H9 (cell line): ENCODE measurements at regions not wholly inside any gene's neighbourhood (a gene's known extent, or its start where the extent isn't known, plus 50 kb on each side); places are given as distances from the start of the nearest gene placed in this dataset.

ENCODE experiments used
- DNase-seq: peaks from one replicate; pipeline ENCODE4 v3.0.0-alpha.2; 2017
- H2AFZ ChIP-seq: one replicate; pipeline ENCODE4 v1.6.1; 2013; ENCODE audit warnings: mild to moderate bottlenecking, low read length, control low read depth, moderate library complexity
- H2AK5ac ChIP-seq: 2 replicates; pipeline ENCODE4 v1.6.1; 2013; ENCODE audit warnings: low read length, control low read depth, mixed read lengths; ENCODE audit not compliant: insufficient read length
- H2BK120ac ChIP-seq: one replicate; pipeline ENCODE4 v1.6.1; 2013; ENCODE audit warnings: low read depth, mild to moderate bottlenecking, low read length, control low read depth, inconsistent platforms; ENCODE audit not compliant: poor library complexity, severe bottlenecking
- H2BK12ac ChIP-seq: 2 replicates; pipeline ENCODE4 v1.6.1; 2013; ENCODE audit warnings: low read length, control low read depth, mixed read lengths, low read depth; ENCODE audit not compliant: insufficient read length
- H2BK15ac ChIP-seq: 2 replicates; pipeline ENCODE4 v1.6.1; 2013; ENCODE audit warnings: low read depth, low read length, control low read depth
- H2BK20ac ChIP-seq: one replicate; pipeline ENCODE4 v1.6.1; 2013; ENCODE audit warnings: low read depth, mild to moderate bottlenecking, low read length, control low read depth, inconsistent platforms; ENCODE audit not compliant: poor library complexity, severe bottlenecking
- H2BK5ac ChIP-seq: 2 replicates; pipeline ENCODE4 v1.6.1; 2013; ENCODE audit warnings: low read length, control low read depth, mixed read lengths; ENCODE audit not compliant: insufficient read length
- H3K14ac ChIP-seq: 2 replicates; pipeline ENCODE4 v1.6.1; 2013; ENCODE audit warnings: low read length, control low read depth; ENCODE audit not compliant: insufficient read depth
- H3K18ac ChIP-seq: 2 replicates; pipeline ENCODE4 v1.6.1; 2013; ENCODE audit warnings: low read depth, mild to moderate bottlenecking, mixed read lengths, low read length, control low read depth; ENCODE audit not compliant: insufficient read length
- H3K23ac ChIP-seq: 2 replicates; pipeline ENCODE4 v1.6.1; 2013; ENCODE audit warnings: low read length, control low read depth, mixed read lengths, low read depth; ENCODE audit not compliant: insufficient read length
- H3K23me2 ChIP-seq: 2 replicates; pipeline ENCODE4 v1.6.1; 2013; ENCODE audit warnings: low read depth, mild to moderate bottlenecking, mixed read lengths, low read length, control low read depth; ENCODE audit not compliant: insufficient read length, poor library complexity, severe bottlenecking
- H3K27ac ChIP-seq: 2 replicates; pipeline ENCODE4 v1.5.1; 2013; ENCODE audit warnings: low read length, control low read depth, mixed read lengths, low read depth; ENCODE audit not compliant: insufficient read length
- H3K27me3 ChIP-seq: 2 replicates; pipeline ENCODE4 v1.6.1; 2013; ENCODE audit warnings: low read length, control low read depth, inconsistent platforms; ENCODE audit not compliant: insufficient read depth
- H3K4ac ChIP-seq: 2 replicates; pipeline ENCODE4 v1.6.1; 2013; ENCODE audit warnings: low read depth, mild to moderate bottlenecking, control low read depth, inconsistent platforms, low read length, moderate library complexity
- H3K4me1 ChIP-seq: 2 replicates; pipeline ENCODE4 v1.6.1; 2013; ENCODE audit warnings: low read length, control low read depth, inconsistent platforms; ENCODE audit not compliant: insufficient read depth
- H3K4me2 ChIP-seq: 2 replicates; pipeline ENCODE4 v1.6.1; 2013; ENCODE audit warnings: low read length, control low read depth, mixed read lengths; ENCODE audit not compliant: insufficient read length, insufficient read depth
- H3K56ac ChIP-seq: 2 replicates; pipeline ENCODE4 v1.6.1; 2013; ENCODE audit warnings: low read depth, mild to moderate bottlenecking, mixed read lengths, low read length, control low read depth; ENCODE audit not compliant: insufficient read length
- H3K79me1 ChIP-seq: 2 replicates; pipeline ENCODE4 v1.6.1; 2013; ENCODE audit warnings: low read depth, mild to moderate bottlenecking, moderate library complexity, low read length, control low read depth, inconsistent platforms; ENCODE audit not compliant: insufficient read depth, poor library complexity, severe bottlenecking
- H3K79me2 ChIP-seq: 2 replicates; pipeline ENCODE4 v1.6.1; 2013; ENCODE audit warnings: low read length, control low read depth, inconsistent platforms; ENCODE audit not compliant: insufficient read depth
- H3K9ac ChIP-seq: 2 replicates; pipeline ENCODE4 v1.6.1; 2013; ENCODE audit warnings: low read length, control low read depth, mixed read lengths; ENCODE audit not compliant: insufficient read length; ENCODE audit errors: extremely low read depth
- H3K9me3 ChIP-seq: one replicate; pipeline ENCODE4 v1.6.1; 2013; ENCODE audit warnings: low read depth, low read length, inconsistent platforms; ENCODE audit not compliant: control insufficient read depth
- H3T11ph ChIP-seq: one replicate; pipeline ENCODE4 v1.6.1; 2013; ENCODE audit warnings: mild to moderate bottlenecking, low read length, control low read depth, inconsistent platforms
- H4K20me1 ChIP-seq: one replicate; pipeline ENCODE4 v1.6.1; 2013; ENCODE audit not compliant: control insufficient read depth, insufficient read length, insufficient read depth
- H4K5ac ChIP-seq: 2 replicates; pipeline ENCODE4 v1.6.1; 2013; ENCODE audit warnings: low read depth, mild to moderate bottlenecking, mixed read lengths, low read length, control low read depth; ENCODE audit not compliant: insufficient read length
- H4K8ac ChIP-seq: replicated peaks from 2 replicates; pipeline ENCODE4 v1.6.1; 2013; ENCODE audit warnings: low read length, control low read depth, mixed read lengths, low read depth; ENCODE audit not compliant: insufficient read length
- H4K91ac ChIP-seq: 2 replicates; pipeline ENCODE4 v1.6.1; 2013; ENCODE audit warnings: low read depth, mild to moderate bottlenecking, moderate library complexity, mixed read lengths, low read length, control low read depth; ENCODE audit not compliant: insufficient read length
- H3K27ac Mint-ChIP-seq, 3 experiments: 2 replicates in 2 of 3; 3 replicates in 1 of 3; pipeline ENCODE4 v1.8.0; 2020 to 2021; ENCODE audit warnings: mixed read lengths in 3 of 3, mild to moderate bottlenecking in 1 of 3, moderate library complexity in 1 of 3
- H3K27me3 Mint-ChIP-seq: 2 replicates; pipeline ENCODE4 v1.8.0; 2021; ENCODE audit warnings: low read depth, mild to moderate bottlenecking, moderate library complexity, mixed read lengths
- H3K36me3 Mint-ChIP-seq, 3 experiments: 2 replicates in 2 of 3; 3 replicates in 1 of 3; pipeline ENCODE4 v1.8.0; 2020 to 2021; ENCODE audit warnings: low read depth in 3 of 3, mixed read lengths in 3 of 3; ENCODE audit not compliant: insufficient read depth in 1 of 3
- H3K4me1 Mint-ChIP-seq, 2 experiments: 2 replicates each; pipeline ENCODE4 v1.8.0; 2020; ENCODE audit warnings: mixed read lengths in 2 of 2
- H3K4me3 Mint-ChIP-seq, 2 experiments: 2 replicates in 1 of 2; 3 replicates in 1 of 2; pipeline ENCODE4 v1.8.0; 2020 to 2021; ENCODE audit warnings: mild to moderate bottlenecking in 2 of 2, mixed read lengths in 2 of 2, moderate library complexity in 1 of 2
- H3K9me3 Mint-ChIP-seq, 2 experiments: 2 replicates in 1 of 2; 3 replicates in 1 of 2; pipeline ENCODE4 v1.8.0; 2020; ENCODE audit warnings: mild to moderate bottlenecking in 2 of 2, mixed read lengths in 2 of 2, moderate library complexity in 1 of 2
- CTCF ChIP-seq: fragments of 200-600 bp; sonication (generic); conservative IDR thresholded peaks from 3 replicates; pipeline ENCODE4 v1.8.0; 2021; ENCODE audit warnings: antibody characterized with exemption, mild to moderate bottlenecking
- WGBS: extraction: QIAGEN DNeasy Blood & Tissue Kit; methylation state at CpG from one replicate; pipeline ENCODE4 v1.1.7; 2013; ENCODE audit warnings: missing lambda C conversion rate, low lambda C conversion rate, mixed read lengths; ENCODE audit not compliant: insufficient read length; ENCODE audit errors: extremely low coverage; 5-methylcytosine and 5-hydroxymethylcytosine counted together

- no peak overlapping the region for H3K4me2 ChIP-seq
- no peak overlapping the region for H3K4ac ChIP-seq
- no peak overlapping the region for H2AK5ac ChIP-seq
- H3K79me2 ChIP-seq = no peaks in the 10 kb centered on the region
- no peak overlapping the region for H2AFZ ChIP-seq
- Mint-ChIP-seq H3K27ac (no peak overlapping the region), H3K36me3 (no peaks in the 10 kb centered on the region), H3K4me1 (no peaks in the 10 kb centered on the region), H3K27me3 (no peaks in the 10 kb centered on the region), H3K4me3 (no peak overlapping the region), H3K9me3 (peaks cover 0 to 2% of the 10 kb centered on the region in 2 experiments; a peak in 3 of 5 replicates)
- H3K23me2 ChIP-seq = no peaks in the 10 kb centered on the region
- H3K9ac ChIP-seq = no peak overlapping the region
- H3K27me3 ChIP-seq = no peaks in the 10 kb centered on the region
- H3T11ph ChIP-seq = no peak overlapping the region
- no peaks in the 10 kb centered on the region for H3K4me1 ChIP-seq
- H3K18ac ChIP-seq = no peak overlapping the region
- TF ChIP-seq CTCF = no peak
- no peak overlapping the region for H3K14ac ChIP-seq
- H3K27ac ChIP-seq = no peak overlapping the region
- no peak overlapping the region for H2BK5ac ChIP-seq
- H4K20me1 ChIP-seq = no peaks in the 10 kb centered on the region
- H4K91ac ChIP-seq = no peak overlapping the region
- H3K9me3 ChIP-seq = no peaks in the 10 kb centered on the region
- H4K5ac ChIP-seq = no peak overlapping the region
- DNase-seq = no peak
- no peak overlapping the region for H3K56ac ChIP-seq
- H3K79me1 ChIP-seq = no peaks in the 10 kb centered on the region
- no peak overlapping the region for H2BK15ac ChIP-seq
- no peak overlapping the region for H3K23ac ChIP-seq
- no peak overlapping the region for H2BK20ac ChIP-seq
- WGBS = no CpG with 5 or more reads among the region's 1 CpG
- H4K8ac ChIP-seq = no peak overlapping the region
- no peak overlapping the region for H2BK120ac ChIP-seq
- no peak overlapping the region for H2BK12ac ChIP-seq
These were observed 431.2 kb upstream of the GYPC start for GRCh38 chr2:126224776-126225175.
